ENCODE measurements at regions not wholly inside any gene's neighbourhood (a gene's known extent, or its start where the extent isn't known, plus 50 kb on each side); places are given as distances from the start of the nearest gene placed in this dataset.

DNA sequence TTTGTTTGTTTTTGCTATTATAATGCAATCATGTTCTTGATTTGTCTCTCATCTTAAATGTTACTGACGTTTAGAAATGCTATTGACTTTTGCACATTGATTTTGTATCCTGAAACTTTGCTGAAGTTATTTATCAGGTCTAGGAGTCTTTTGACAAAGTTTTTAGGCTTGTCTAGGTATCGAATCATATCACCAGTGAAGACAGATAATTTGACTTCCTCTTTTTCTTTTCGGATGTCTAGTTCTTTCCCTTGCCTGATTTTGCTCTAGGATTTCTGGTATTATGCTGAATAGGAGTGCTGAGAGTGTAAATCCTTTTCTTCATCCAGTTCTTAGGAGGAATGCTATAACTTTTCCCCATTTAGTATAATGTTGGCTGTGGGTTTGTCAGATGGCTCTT is 719.7 kb upstream of the BCHE start:
- in situ Hi-C loops (cut with HindIII; ENCODE audit: low sequenced_read_pairs), result no loop called here
- no peak for DNase-seq (ENCODE audit: low read depth, low spot score)
- TF ChIP-seq, protein P1, sequence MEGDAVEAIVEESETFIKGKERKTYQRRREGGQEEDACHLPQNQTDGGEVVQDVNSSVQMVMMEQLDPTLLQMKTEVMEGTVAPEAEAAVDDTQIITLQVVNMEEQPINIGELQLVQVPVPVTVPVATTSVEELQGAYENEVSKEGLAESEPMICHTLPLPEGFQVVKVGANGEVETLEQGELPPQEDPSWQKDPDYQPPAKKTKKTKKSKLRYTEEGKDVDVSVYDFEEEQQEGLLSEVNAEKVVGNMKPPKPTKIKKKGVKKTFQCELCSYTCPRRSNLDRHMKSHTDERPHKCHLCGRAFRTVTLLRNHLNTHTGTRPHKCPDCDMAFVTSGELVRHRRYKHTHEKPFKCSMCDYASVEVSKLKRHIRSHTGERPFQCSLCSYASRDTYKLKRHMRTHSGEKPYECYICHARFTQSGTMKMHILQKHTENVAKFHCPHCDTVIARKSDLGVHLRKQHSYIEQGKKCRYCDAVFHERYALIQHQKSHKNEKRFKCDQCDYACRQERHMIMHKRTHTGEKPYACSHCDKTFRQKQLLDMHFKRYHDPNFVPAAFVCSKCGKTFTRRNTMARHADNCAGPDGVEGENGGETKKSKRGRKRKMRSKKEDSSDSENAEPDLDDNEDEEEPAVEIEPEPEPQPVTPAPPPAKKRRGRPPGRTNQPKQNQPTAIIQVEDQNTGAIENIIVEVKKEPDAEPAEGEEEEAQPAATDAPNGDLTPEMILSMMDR (IDR thresholded peaks at IDR 0.05; ENCODE audit: low read depth, low read length), result no peak
- no peak overlapping the region for H3K4me3 ChIP-seq (ENCODE audit: low read depth, low read length)

DNA sequence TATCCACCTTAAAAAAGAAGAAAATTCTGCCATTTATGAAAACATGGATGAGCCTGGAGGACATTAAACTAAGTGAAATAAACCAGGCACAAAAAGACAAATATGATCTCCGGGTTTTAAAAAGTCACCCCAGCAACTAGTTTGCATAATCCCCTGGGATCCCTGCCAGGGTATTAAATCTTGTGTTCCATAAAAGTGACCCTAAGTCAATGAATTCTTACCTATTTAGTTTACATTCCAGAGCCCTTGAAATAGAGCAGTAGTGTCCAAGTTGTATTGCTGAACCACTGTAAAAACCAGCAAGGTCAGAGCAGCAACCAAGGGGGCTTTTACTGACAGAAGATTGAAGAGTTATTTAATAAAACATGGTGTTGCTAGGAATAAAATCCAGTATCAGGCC is 716.8 kb upstream of the BCHE start:
- no peak overlapping the region for H3K4me3 ChIP-seq (ENCODE audit: low read depth, low read length)
- in situ Hi-C loops (cut with HindIII; ENCODE audit: low sequenced_read_pairs), result no loop called here
- TF ChIP-seq, protein P1 (IDR thresholded peaks at IDR 0.05; ENCODE audit: low read depth, low read length), result no peak
- DNase-seq (ENCODE audit: low read depth, low spot score), result peak; percentile 8

DNA sequence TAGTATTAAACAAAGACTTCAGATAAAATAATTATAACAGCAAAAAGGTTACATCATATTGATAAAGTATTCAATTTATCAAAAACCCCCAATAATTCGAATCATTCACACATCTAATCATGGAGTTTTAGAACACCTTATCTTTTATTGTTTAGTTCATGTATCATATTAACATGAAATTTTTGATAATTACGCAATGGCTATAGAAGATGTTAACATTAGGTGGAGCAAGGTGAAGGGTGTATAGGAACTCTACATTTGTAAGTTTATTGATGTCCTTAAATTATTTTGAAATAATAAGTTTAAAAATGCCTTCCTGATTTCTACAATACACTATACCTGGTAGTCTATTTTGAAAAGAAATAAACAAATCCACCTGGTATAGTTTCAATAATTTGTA is 696.5 kb upstream of the BCHE start:
- no peak for DNase-seq (ENCODE audit: low read depth, low spot score)
- TF ChIP-seq, protein P1 (IDR thresholded peaks at IDR 0.05; ENCODE audit: low read depth, low read length), result no peak
- in situ Hi-C loops (cut with HindIII; ENCODE audit: low sequenced_read_pairs), result no loop called here
- no peak overlapping the region for H3K4me3 ChIP-seq (ENCODE audit: low read depth, low read length)

DNA sequence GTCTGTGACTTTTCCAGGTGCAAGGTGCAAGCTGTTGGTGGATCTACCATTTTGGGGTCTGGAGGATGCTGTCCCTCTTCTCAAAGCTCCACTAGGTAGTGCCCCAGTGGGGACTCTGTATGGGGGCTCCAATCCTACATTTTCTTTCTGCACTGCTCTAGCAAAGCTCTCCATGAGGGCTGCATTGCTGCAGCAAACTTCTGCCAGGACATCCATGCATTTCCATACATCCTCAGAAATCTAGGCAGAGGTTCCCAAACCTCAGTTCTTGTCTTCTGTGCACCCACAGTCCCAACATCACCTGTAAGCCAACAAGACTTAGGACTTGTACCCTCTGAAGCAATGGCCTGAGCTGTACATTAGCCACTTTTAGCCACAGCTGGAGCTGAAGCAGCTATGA is 694.5 kb upstream of the BCHE start:
- no peak overlapping the region for H3K4me3 ChIP-seq (ENCODE audit: low read depth, low read length)

DNA sequence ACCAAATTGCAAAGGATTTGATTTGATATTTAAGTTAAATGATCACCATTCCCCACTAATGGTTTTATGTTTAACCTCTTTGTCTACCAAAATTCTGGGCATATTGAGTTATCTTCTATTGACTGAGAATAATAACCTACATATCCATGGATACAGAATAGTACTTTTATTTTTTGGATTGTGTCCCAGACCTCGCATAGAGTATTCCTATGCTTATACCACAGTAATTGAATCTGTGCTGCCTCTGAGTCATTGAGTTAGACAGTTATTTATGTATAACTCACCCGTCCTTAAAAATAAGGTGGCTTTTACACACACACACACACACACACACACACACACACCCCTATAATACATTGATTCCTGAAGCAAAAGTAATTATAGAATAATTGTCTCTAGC is 690.1 kb upstream of the BCHE start:
- in situ Hi-C loops (cut with HindIII; ENCODE audit: low sequenced_read_pairs), result no loop called here
- TF ChIP-seq, protein P1 (IDR thresholded peaks at IDR 0.05; ENCODE audit: low read depth, low read length), result no peak
- peak; percentile 56 for DNase-seq (ENCODE audit: low read depth, low spot score)
- H3K4me3 ChIP-seq (ENCODE audit: low read depth, low read length), result no peak overlapping the region

More for the DNA sequence above, 694.5 kb upstream of the BCHE start:
- TF ChIP-seq, protein P1 (IDR thresholded peaks at IDR 0.05; ENCODE audit: low read depth, low read length), result no peak
- in situ Hi-C loops (cut with HindIII; ENCODE audit: low sequenced_read_pairs), result no loop called here
- DNase-seq (ENCODE audit: low read depth, low spot score), result no peak

DNA sequence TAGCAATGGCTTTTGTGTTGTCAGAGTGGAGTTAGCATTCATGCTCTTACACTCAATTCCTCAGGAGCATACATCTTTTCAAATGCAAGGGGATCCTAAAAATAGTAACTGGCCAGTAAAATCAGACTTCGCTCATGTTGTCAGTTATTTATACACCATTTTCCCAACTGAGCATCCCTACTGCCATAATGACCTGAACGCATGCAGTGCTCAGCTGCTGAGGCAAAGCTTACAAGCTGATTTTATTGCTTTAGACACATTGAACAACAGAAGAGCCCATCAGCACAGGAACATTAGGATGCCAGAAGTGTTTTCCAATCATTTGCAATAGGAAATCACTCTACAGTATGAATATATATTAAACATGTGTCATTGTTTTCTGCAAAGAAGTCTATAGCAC is 689.7 kb upstream of the BCHE start:
- DNase-seq (ENCODE audit: low read depth, low spot score), result no peak
- TF ChIP-seq, protein P1 (IDR thresholded peaks at IDR 0.05; ENCODE audit: low read depth, low read length), result no peak
- no peak overlapping the region for H3K4me3 ChIP-seq (ENCODE audit: low read depth, low read length)
- in situ Hi-C loops (cut with HindIII; ENCODE audit: low sequenced_read_pairs), result no loop called here

DNA sequence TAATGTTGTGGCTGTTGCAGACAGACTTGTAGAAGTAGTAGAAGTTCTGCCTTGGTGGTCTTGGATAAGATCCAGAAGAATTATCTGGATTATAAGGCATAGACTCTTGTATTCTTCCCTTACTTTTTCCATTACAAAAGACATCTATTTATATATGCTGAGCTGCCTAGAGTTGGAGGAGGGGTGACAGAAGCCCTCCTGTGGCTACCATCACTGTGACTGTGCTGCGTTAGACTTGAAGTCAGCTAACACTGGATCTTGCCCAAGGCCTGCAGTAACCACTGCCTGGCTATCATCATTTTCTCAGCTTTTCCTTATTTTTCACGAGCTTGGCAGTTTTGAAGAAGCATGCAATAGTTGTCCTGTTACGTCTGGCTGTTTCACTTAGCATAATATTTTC is 684.8 kb upstream of the BCHE start:
- no peak for DNase-seq (ENCODE audit: low read depth, low spot score)
- TF ChIP-seq, protein P1 (IDR thresholded peaks at IDR 0.05; ENCODE audit: low read depth, low read length), result no peak
- in situ Hi-C loops (cut with HindIII; ENCODE audit: low sequenced_read_pairs), result no loop called here
- H3K4me3 ChIP-seq (ENCODE audit: low read depth, low read length), result no peak overlapping the region

All from astrocyte of the spinal cord (primary cell).